ENCODE measurements at regions not wholly inside any gene's neighbourhood (a gene's known extent, or its start where the extent isn't known, plus 50 kb on each side); places are given as distances from the start of the nearest gene placed in this dataset.

DNA sequence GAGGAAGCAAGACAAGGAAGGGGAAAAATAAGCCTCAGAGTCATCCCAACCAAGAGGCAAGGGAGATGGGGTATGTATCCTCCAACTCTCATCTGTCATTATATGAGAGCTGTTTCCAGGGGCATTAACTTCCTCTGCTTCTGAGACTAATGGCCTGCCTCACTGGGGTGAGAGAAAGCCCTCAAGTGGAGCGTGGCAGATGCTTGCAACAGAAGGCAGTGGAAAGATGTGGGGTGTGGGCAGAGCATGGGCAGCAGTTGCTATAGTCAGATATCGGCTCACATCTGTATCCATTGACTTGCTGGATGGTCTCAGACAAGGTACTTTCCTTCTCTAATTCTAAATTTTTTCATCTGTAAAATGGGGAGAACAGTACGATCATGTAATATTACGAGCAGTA, 81.7 kb upstream of the PLCL2 start:
- H3K9me3 ChIP-seq (ENCODE audit: control insufficient read depth, insufficient read depth, low read depth, low read length), result no peaks in the 10 kb centered on the region
- ATAC-seq (no peak), DNase-seq (ENCODE audit: low read depth, low spot score) (no peak)
- H3K4me3 ChIP-seq (ENCODE audit: low read depth in 2 of 2, low read length in 2 of 2), result no peak overlapping the region
- ChIA-PET CTCF (no interaction called here), POLR2A (no interaction called here)
- no peak for TF ChIP-seq TCF7L2 (IDR thresholded peaks at IDR 0.05; ENCODE audit: low read depth, low read length)
- TF ChIP-seq, protein P1, sequence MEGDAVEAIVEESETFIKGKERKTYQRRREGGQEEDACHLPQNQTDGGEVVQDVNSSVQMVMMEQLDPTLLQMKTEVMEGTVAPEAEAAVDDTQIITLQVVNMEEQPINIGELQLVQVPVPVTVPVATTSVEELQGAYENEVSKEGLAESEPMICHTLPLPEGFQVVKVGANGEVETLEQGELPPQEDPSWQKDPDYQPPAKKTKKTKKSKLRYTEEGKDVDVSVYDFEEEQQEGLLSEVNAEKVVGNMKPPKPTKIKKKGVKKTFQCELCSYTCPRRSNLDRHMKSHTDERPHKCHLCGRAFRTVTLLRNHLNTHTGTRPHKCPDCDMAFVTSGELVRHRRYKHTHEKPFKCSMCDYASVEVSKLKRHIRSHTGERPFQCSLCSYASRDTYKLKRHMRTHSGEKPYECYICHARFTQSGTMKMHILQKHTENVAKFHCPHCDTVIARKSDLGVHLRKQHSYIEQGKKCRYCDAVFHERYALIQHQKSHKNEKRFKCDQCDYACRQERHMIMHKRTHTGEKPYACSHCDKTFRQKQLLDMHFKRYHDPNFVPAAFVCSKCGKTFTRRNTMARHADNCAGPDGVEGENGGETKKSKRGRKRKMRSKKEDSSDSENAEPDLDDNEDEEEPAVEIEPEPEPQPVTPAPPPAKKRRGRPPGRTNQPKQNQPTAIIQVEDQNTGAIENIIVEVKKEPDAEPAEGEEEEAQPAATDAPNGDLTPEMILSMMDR (IDR thresholded peaks at IDR 0.05), result no peak
- no peak for TF ChIP-seq POLR2AphosphoS5 (IDR thresholded peaks at IDR 0.05; ENCODE audit: low read depth, low read length)
- TF ChIP-seq, protein P2, sequence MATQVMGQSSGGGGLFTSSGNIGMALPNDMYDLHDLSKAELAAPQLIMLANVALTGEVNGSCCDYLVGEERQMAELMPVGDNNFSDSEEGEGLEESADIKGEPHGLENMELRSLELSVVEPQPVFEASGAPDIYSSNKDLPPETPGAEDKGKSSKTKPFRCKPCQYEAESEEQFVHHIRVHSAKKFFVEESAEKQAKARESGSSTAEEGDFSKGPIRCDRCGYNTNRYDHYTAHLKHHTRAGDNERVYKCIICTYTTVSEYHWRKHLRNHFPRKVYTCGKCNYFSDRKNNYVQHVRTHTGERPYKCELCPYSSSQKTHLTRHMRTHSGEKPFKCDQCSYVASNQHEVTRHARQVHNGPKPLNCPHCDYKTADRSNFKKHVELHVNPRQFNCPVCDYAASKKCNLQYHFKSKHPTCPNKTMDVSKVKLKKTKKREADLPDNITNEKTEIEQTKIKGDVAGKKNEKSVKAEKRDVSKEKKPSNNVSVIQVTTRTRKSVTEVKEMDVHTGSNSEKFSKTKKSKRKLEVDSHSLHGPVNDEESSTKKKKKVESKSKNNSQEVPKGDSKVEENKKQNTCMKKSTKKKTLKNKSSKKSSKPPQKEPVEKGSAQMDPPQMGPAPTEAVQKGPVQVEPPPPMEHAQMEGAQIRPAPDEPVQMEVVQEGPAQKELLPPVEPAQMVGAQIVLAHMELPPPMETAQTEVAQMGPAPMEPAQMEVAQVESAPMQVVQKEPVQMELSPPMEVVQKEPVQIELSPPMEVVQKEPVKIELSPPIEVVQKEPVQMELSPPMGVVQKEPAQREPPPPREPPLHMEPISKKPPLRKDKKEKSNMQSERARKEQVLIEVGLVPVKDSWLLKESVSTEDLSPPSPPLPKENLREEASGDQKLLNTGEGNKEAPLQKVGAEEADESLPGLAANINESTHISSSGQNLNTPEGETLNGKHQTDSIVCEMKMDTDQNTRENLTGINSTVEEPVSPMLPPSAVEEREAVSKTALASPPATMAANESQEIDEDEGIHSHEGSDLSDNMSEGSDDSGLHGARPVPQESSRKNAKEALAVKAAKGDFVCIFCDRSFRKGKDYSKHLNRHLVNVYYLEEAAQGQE (IDR thresholded peaks at IDR 0.05; ENCODE audit: insufficient read depth in 1 of 2, low read depth in 2 of 2, low read length in 1 of 2), result no peak
- no peak for TF ChIP-seq SIN3A (IDR thresholded peaks at IDR 0.05; ENCODE audit: borderline replicate concordance, insufficient read depth, low read depth, low read length)
- intact Hi-C loops (cut with micrococcal nuclease; ENCODE audit: unreplicated experiment) (no loop called here), in situ Hi-C loops (cut with HindIII; ENCODE audit: low pct_unique_long_range_greater_than_20kb, low sequenced_read_pairs) (no loop called here)
- BruUV-seq (replicated peaks), result no TSS peak
- H3K4me1 ChIP-seq (ENCODE audit: control insufficient read depth, insufficient read depth, low read length), result no peaks in the 10 kb centered on the region
- no peaks in the 10 kb centered on the region for H3K27me3 ChIP-seq (ENCODE audit: control insufficient read depth, insufficient read depth, low read length)
- no peak overlapping the region for H3K27ac ChIP-seq (ENCODE audit: low read length)
- no peaks in the 10 kb centered on the region for H3K36me3 ChIP-seq (ENCODE audit: control insufficient read depth, insufficient read depth, low read length)

DNA sequence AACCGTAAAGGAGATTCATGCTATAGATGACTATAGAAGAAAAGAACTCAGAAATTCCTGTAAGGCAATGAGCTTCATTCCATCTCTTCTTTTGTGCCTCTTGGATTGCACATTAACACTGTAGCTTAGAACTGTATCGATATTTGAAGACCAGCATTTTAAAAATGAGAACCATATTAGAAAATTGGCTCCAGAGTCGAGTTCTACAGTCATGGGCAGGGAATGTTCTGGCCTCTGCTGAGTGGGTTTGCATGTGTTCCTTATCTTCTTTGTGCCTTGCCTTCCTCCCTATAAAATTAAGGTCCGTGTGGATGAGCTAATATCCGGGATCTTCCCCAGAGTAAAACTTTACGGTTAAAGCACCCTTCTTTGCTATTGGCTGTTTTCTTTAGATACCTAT, 77.4 kb upstream of the PLCL2 start:
- DNase-seq (ENCODE audit: low read depth, low spot score) (no peak), ATAC-seq (no peak)
- Histone ChIP-seq H3K4me1 (ENCODE audit: control insufficient read depth, insufficient read depth, low read length) (no peaks in the 10 kb centered on the region), H3K27ac (ENCODE audit: low read length) (no peak overlapping the region), H3K4me3 (ENCODE audit: low read depth in 2 of 2, low read length in 2 of 2) (no peak overlapping the region), H3K27me3 (ENCODE audit: control insufficient read depth, insufficient read depth, low read length) (no peaks in the 10 kb centered on the region), H3K9me3 (ENCODE audit: control insufficient read depth, insufficient read depth, low read depth, low read length) (no peaks in the 10 kb centered on the region), H3K36me3 (ENCODE audit: control insufficient read depth, insufficient read depth, low read length) (no peaks in the 10 kb centered on the region)
- ChIA-PET CTCF (no interaction called here), POLR2A (no interaction called here)
- intact Hi-C loops (cut with micrococcal nuclease; ENCODE audit: unreplicated experiment) (no loop called here), in situ Hi-C loops (cut with HindIII; ENCODE audit: low pct_unique_long_range_greater_than_20kb, low sequenced_read_pairs) (no loop called here)
- TF ChIP-seq POLR2AphosphoS5 (IDR thresholded peaks at IDR 0.05; ENCODE audit: low read depth, low read length) (no peak), SIN3A (IDR thresholded peaks at IDR 0.05; ENCODE audit: borderline replicate concordance, insufficient read depth, low read depth, low read length) (no peak), TCF7L2 (IDR thresholded peaks at IDR 0.05; ENCODE audit: low read depth, low read length) (no peak)
- TF ChIP-seq, protein P1 (IDR thresholded peaks at IDR 0.05), result no peak
- TF ChIP-seq, protein P2 (IDR thresholded peaks at IDR 0.05; ENCODE audit: insufficient read depth in 1 of 2, low read depth in 2 of 2, low read length in 1 of 2), result no peak
- no TSS peak for BruUV-seq (replicated peaks)

Measured in Panc1 (cell line).